Skin epidermis (tissue), 12 donors: ENCODE measurements at regions not wholly inside any gene's neighbourhood (a gene's known extent, or its start where the extent isn't known, plus 50 kb on each side); places are given as distances from the start of the nearest gene placed in this dataset.
A peak's percentile ranks its signal among the peaks of the same experiment; 100 is the strongest.

Source experiments
- H3K27ac ChIP-seq, 21 experiments: fragments of 200-600 bp; sonication (generic) in 11 of 21; one replicate each; pipeline ENCODE4 v1.5.0; 2020; ENCODE audit warnings: mild to moderate bottlenecking in 3 of 21, inconsistent platforms in 2 of 21, moderate library complexity in 2 of 21
- H3K4me3 ChIP-seq, 7 experiments: fragments of 200-600 bp; sonication (generic) in 2 of 7; one replicate each; pipeline ENCODE4 v1.5.0; 2020; ENCODE audit warnings: inconsistent platforms in 2 of 7, mild to moderate bottlenecking in 2 of 7, moderate library complexity in 1 of 7

GRCh38 chr18:79608069-79608468 is 71.5 kb upstream of the CTDP1 start:
- no peak overlapping the region for H3K4me3 ChIP-seq
- H3K27ac ChIP-seq, result no peak overlapping the region

- H3K27ac ChIP-seq, result no peak overlapping the region
- H3K4me3 ChIP-seq, result no peak overlapping the region
Observed at GRCh38 chr18:79608535-79608934, 71.1 kb upstream of the CTDP1 start.

GRCh38 chr18:79608999-79609461 is 70.6 kb upstream of the CTDP1 start:
- no peak overlapping the region for H3K4me3 ChIP-seq
- H3K27ac ChIP-seq, result no peak overlapping the region

- H3K27ac ChIP-seq, result peak overlapping the region in 3 of 21 experiments; percentile 78 to 84 (median 83)
- no peak overlapping the region for H3K4me3 ChIP-seq
Observed at GRCh38 chr18:79609841-79610281, 69.7 kb upstream of the CTDP1 start.

- H3K4me3 ChIP-seq, result peak overlapping the region in 4 of 7 experiments; percentile 3 to 20 (median 11)
- peak overlapping the region in 20 of 21 experiments; percentile 4 to 85 (median 74) for H3K27ac ChIP-seq
Observed at GRCh38 chr18:79610461-79611039, 69.1 kb upstream of the CTDP1 start.

GRCh38 chr18:79611040-79611681 is 68.4 kb upstream of the CTDP1 start:
- Histone ChIP-seq H3K27ac (peak overlapping the region in 20 of 21 experiments; percentile 4 to 85 (median 74)), H3K4me3 (peak overlapping the region in 4 of 7 experiments; percentile 3 to 20 (median 11))

GRCh38 chr18:79612291-79613108 is 67.1 kb upstream of the CTDP1 start:
- no peak overlapping the region for H3K27ac ChIP-seq
- H3K4me3 ChIP-seq, result no peak overlapping the region

- no peak overlapping the region for H3K4me3 ChIP-seq
- H3K27ac ChIP-seq, result no peak overlapping the region
Observed at GRCh38 chr18:79613186-79613931, 66.2 kb upstream of the CTDP1 start.

- no peak overlapping the region for H3K27ac ChIP-seq
Observed at GRCh38 chr18:79614211-79614955, 65.2 kb upstream of the CTDP1 start.

GRCh38 chr18:79615091-79615490 is 64.5 kb upstream of the CTDP1 start:
- H3K27ac ChIP-seq, result no peak overlapping the region
- H3K4me3 ChIP-seq, result no peak overlapping the region

More at GRCh38 chr18:79614211-79614955, 65.2 kb upstream of the CTDP1 start:
- no peak overlapping the region for H3K4me3 ChIP-seq

GRCh38 chr18:79615586-79615985 is 64.0 kb upstream of the CTDP1 start:
- Histone ChIP-seq H3K4me3 (no peak overlapping the region), H3K27ac (no peak overlapping the region)

GRCh38 chr18:79616651-79617510 is 62.7 kb upstream of the CTDP1 start:
- Histone ChIP-seq H3K27ac (peak overlapping the region in 13 of 21 experiments; percentile 3 to 81 (median 19)), H3K4me3 (peak overlapping the region in 4 of 7 experiments; percentile 4 to 23 (median 18))

GRCh38 chr18:79617511-79618500 is 61.8 kb upstream of the CTDP1 start:
- Histone ChIP-seq H3K27ac (no peak overlapping the region), H3K4me3 (no peak overlapping the region)

- H3K27ac ChIP-seq, result no peak overlapping the region
- H3K4me3 ChIP-seq, result no peak overlapping the region
Observed at GRCh38 chr18:79620576-79621165, 58.9 kb upstream of the CTDP1 start.

- Histone ChIP-seq H3K4me3 (no peak overlapping the region), H3K27ac (no peak overlapping the region)
Observed at GRCh38 chr18:79621501-79621900, 58.1 kb upstream of the CTDP1 start.

GRCh38 chr18:79622004-79622403 is 57.6 kb upstream of the CTDP1 start:
- H3K4me3 ChIP-seq, result no peak overlapping the region
- H3K27ac ChIP-seq, result no peak overlapping the region
